Muscle layer of colon (tissue), 2 donors: ENCODE measurements at regions not wholly inside any gene's neighbourhood (a gene's known extent, or its start where the extent isn't known, plus 50 kb on each side); places are given as distances from the start of the nearest gene placed in this dataset.

Experiments
- H3K27ac ChIP-seq: one replicate; pipeline ENCODE4 v1.7.0; 2013; ENCODE audit warnings: low read depth, mild to moderate bottlenecking, low read length, moderate library complexity
- H3K27me3 ChIP-seq, 2 donors: one replicate each; pipeline ENCODE4 v1.7.0; 2013; ENCODE audit warnings: low read length in 2 of 2, mild to moderate bottlenecking in 2 of 2; ENCODE audit not compliant: insufficient read depth in 2 of 2, control insufficient read depth in 1 of 2
- H3K36me3 ChIP-seq: one replicate; pipeline ENCODE4 v1.7.0; 2013; ENCODE audit warnings: mild to moderate bottlenecking, low read length; ENCODE audit not compliant: insufficient read depth
- H3K4me1 ChIP-seq: one replicate; pipeline ENCODE4 v1.7.0; 2013; ENCODE audit warnings: mild to moderate bottlenecking, low read length; ENCODE audit not compliant: insufficient read depth
- H3K4me3 ChIP-seq, 2 donors: one replicate each; pipeline ENCODE4 v1.7.0; 2013; ENCODE audit warnings: low read length in 2 of 2, low read depth in 1 of 2, mild to moderate bottlenecking in 1 of 2, moderate library complexity in 1 of 2
- H3K9ac ChIP-seq: one replicate; pipeline ENCODE4 v1.7.0; 2013; ENCODE audit warnings: low read length
- H3K9me3 ChIP-seq: one replicate; pipeline ENCODE4 v1.7.0; 2013; ENCODE audit warnings: mild to moderate bottlenecking, low read length
- donor health status: abdominal sarcoma.
- donor health status: Adenocarcinoma of cecum.

- Histone ChIP-seq H3K36me3 (no peaks in the 10 kb centered on the region), H3K27me3 (no peaks in the 10 kb centered on the region), H3K9me3 (no peaks in the 10 kb centered on the region), H3K4me3 (no peak overlapping the region), H3K9ac (no peak overlapping the region), H3K4me1 (peaks cover 11% of the 10 kb centered on the region), H3K27ac (no peak overlapping the region)
Measured at GRCh38 chr10:6739530-6740174, 159.6 kb upstream of the PRKCQ start.

GRCh38 chr10:6738112-6738768, 158.2 kb upstream of the PRKCQ start:
- Histone ChIP-seq H3K27me3 (no peaks in the 10 kb centered on the region), H3K4me3 (peak overlapping the region in 1 of 2 donors; percentile 4), H3K4me1 (peaks cover 11% of the 10 kb centered on the region), H3K27ac (no peak overlapping the region), H3K9ac (no peak overlapping the region), H3K9me3 (no peaks in the 10 kb centered on the region), H3K36me3 (no peaks in the 10 kb centered on the region)

GRCh38 chr10:6737758-6738111, 157.7 kb upstream of the PRKCQ start:
- no peaks in the 10 kb centered on the region for H3K27me3 ChIP-seq
- peaks cover 11% of the 10 kb centered on the region for H3K4me1 ChIP-seq
- no peak overlapping the region for H3K9ac ChIP-seq
- H3K9me3 ChIP-seq: no peaks in the 10 kb centered on the region
- H3K4me3 ChIP-seq: peak overlapping the region in 1 of 2 donors; percentile 4
- no peaks in the 10 kb centered on the region for H3K36me3 ChIP-seq
- H3K27ac ChIP-seq: no peak overlapping the region

DNA sequence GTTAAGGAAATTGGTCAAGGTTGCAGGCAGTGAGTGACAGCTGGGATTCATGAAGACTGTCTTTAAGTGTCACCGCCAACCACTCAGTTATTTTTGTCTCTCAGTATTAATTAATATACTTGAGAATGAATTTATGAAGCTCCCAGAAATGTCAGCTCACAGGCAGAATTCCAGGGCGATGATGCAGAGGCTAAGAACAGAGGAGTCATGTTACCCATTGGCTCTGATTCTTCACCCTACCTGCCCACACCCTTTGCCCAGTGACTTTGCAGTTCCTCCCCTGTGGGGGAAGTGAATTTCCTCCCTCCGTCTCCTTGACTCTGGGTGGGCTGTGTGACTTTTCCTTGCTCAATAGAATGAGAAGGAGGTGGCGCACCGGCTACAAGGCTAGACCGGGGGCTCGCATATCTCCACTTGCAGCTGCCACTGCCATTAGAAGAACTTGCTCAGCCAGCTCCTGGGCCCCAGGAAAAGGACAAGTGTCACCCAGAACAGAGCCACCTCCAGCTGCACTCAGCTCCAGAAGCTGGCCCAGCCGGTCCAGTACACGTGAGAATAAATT, 157.1 kb upstream of the PRKCQ start:
- H3K27ac ChIP-seq: no peak overlapping the region
- no peaks in the 10 kb centered on the region for H3K9me3 ChIP-seq

DNA sequence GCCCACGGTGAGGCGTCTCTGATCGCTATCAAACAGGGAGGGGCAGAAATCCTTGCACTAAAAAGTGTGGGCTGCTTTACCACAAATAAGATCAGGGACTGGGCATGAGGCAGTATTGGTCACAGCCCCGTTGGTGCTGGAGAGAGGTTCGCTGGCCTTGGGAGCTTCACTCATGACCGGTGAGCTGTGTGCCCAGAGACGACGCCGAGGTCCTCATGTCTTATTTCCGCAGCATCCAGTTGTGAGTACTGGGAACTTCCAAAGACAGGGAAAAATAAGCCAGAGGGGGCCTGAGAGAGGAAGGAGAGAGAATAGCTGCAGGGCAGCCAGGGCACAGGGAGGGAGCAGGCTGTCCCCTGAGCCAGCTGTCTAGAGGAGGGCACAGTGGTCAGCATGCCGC, 154.2 kb upstream of the PRKCQ start:
- no peaks in the 10 kb centered on the region for H3K27me3 ChIP-seq
- no peak overlapping the region for H3K4me3 ChIP-seq
- no peaks in the 10 kb centered on the region for H3K9me3 ChIP-seq
- H3K4me1 ChIP-seq: peaks cover 11% of the 10 kb centered on the region
- no peak overlapping the region for H3K9ac ChIP-seq
- H3K27ac ChIP-seq: no peak overlapping the region
- no peaks in the 10 kb centered on the region for H3K36me3 ChIP-seq

More for the DNA sequence above, 157.1 kb upstream of the PRKCQ start:
- no peak overlapping the region for H3K4me3 ChIP-seq
- H3K9ac ChIP-seq: no peak overlapping the region
- no peaks in the 10 kb centered on the region for H3K36me3 ChIP-seq
- H3K4me1 ChIP-seq: peaks cover 11% of the 10 kb centered on the region
- H3K27me3 ChIP-seq: no peaks in the 10 kb centered on the region

DNA sequence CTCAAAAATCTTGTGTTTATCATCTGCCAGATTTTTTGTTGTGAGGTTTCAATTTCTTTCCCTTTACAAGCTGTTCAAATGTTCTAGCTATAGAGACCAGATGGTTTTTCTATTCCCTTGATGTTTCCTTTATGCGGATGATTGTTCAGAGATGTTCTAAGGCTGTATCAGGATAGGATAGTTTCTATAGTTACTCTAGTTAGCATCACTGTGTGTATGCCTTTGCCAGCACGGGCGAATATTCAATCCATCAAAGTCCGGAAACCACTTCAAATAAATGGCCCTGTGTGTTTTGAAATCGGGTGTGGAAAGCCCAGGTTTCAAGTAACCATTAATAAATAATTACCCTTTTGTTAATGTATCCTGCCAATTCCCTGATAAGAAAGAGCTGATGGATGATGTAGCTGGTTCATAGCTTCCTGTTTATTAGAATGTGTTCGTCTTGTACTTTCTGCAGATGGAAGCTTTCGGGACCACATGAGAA, 149.8 kb upstream of the PRKCQ start:
- H3K4me1 ChIP-seq: no peaks in the 10 kb centered on the region
- H3K9ac ChIP-seq: no peak overlapping the region
- H3K27ac ChIP-seq: no peak overlapping the region
- H3K4me3 ChIP-seq: no peak overlapping the region
- H3K27me3 ChIP-seq: no peaks in the 10 kb centered on the region
- H3K9me3 ChIP-seq: no peaks in the 10 kb centered on the region
- no peaks in the 10 kb centered on the region for H3K36me3 ChIP-seq

- no peaks in the 10 kb centered on the region for H3K27me3 ChIP-seq
- no peak overlapping the region for H3K9ac ChIP-seq
- H3K36me3 ChIP-seq: no peaks in the 10 kb centered on the region
- no peaks in the 10 kb centered on the region for H3K9me3 ChIP-seq
- H3K4me1 ChIP-seq: no peaks in the 10 kb centered on the region
- H3K27ac ChIP-seq: no peak overlapping the region
- no peak overlapping the region for H3K4me3 ChIP-seq
Measured at GRCh38 chr10:6729071-6729774, 149.1 kb upstream of the PRKCQ start.

DNA sequence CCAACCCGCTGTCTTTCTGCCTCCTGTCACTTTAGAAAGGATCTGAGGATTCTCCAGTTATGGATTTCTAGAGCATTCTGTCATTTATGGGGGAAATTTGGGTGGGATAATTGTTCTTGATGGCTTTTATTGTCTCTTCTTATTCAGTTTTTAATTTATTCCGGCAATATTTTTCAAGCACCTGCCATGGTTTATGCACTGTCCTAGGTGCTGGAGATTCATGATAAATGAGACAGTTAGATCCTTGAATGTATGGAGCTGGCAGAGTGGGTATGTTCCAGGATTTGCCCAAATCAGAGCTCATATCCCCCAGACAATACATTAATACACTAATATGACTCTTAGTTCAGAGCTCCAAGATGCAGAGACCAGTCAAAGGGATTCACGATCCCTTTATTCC, 146.8 kb upstream of the PRKCQ start:
- H3K36me3 ChIP-seq: no peaks in the 10 kb centered on the region
- H3K4me3 ChIP-seq: no peak overlapping the region
- H3K4me1 ChIP-seq: no peaks in the 10 kb centered on the region
- no peaks in the 10 kb centered on the region for H3K27me3 ChIP-seq
- H3K27ac ChIP-seq: no peak overlapping the region
- no peak overlapping the region for H3K9ac ChIP-seq
- no peaks in the 10 kb centered on the region for H3K9me3 ChIP-seq

DNA sequence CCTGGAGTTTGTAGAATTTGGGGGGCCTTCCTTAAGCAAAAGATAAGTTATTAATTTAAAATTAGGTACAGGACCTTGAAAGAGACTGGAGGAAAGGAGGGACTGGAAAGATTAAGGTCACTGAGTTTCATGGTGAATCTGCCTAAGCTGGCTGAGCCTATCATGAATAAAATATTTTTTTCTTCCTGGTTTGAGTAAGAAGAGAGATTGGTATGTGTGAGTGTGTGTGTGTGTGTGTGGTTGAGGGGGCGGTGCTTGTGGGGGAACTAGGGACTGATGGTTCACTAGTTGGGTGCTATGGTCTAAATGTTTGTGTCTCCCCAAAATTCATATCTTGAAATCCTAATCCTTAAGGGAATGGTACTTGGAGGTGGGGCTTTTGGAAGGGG, 142.5 kb upstream of the PRKCQ start:
- no peaks in the 10 kb centered on the region for H3K9me3 ChIP-seq
- H3K4me1 ChIP-seq: no peaks in the 10 kb centered on the region
- peak overlapping the region; percentile 13 for H3K27ac ChIP-seq
- no peaks in the 10 kb centered on the region for H3K27me3 ChIP-seq
- H3K4me3 ChIP-seq: no peak overlapping the region
- no peaks in the 10 kb centered on the region for H3K36me3 ChIP-seq
- H3K9ac ChIP-seq: no peak overlapping the region

DNA sequence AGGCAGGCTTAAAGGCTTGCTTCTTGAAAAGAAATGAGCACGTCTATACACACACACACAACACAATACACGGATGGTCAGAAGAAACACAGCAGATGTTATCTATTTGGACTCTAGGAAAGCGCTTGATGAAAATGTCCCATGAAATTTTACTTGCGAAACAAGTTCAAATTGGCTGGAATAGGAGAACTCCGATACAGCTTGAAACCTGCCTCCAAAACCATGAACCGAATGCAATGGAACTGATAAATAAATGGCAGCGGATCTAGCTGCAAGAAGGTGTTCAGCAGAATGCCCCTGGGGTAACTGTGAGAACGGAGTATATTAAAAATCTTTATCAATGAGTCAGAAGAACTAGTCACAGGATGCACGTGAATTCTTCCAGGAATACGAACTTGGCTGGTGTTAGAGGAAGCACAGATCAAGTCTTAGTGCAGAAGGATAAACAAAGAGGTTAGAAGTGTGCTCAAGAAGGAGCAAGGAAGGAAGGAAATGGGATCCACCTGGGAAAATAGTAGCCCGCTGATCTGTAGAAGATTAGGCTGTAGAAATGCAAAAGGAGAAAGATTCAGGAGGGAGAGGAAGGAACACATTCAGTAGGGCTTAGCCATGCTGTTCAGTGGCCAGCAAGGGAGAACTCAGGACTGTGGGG, 142.0 kb upstream of the PRKCQ start:
- no peaks in the 10 kb centered on the region for H3K9me3 ChIP-seq
- H3K36me3 ChIP-seq: no peaks in the 10 kb centered on the region
- H3K4me1 ChIP-seq: no peaks in the 10 kb centered on the region
- no peaks in the 10 kb centered on the region for H3K27me3 ChIP-seq
- no peak overlapping the region for H3K4me3 ChIP-seq
- no peak overlapping the region for H3K9ac ChIP-seq
- peak overlapping the region; percentile 13 for H3K27ac ChIP-seq

DNA sequence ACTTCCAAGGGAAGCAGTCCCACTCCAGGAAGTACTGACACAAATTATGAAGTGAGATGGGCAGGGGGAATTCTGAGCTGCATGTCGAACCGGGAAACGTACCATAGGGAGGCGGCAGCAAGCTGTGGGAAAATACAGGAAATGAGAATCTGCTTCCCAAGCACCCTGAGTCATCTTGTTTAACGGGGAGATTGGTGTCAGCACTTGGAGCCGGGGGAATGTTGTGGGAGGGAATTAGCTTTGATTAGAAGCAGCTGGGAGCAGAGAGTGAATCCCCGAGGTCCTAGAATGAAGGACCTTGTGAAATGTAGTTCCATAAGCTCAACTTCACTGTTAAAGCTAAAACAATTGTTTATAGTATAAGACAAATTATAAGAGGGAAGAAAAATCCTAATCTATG, 141.4 kb upstream of the PRKCQ start:
- Histone ChIP-seq H3K27ac (no peak overlapping the region), H3K4me1 (no peaks in the 10 kb centered on the region), H3K27me3 (no peaks in the 10 kb centered on the region), H3K36me3 (no peaks in the 10 kb centered on the region), H3K4me3 (no peak overlapping the region), H3K9ac (no peak overlapping the region), H3K9me3 (no peaks in the 10 kb centered on the region)
